HFFc6 (cell line): ENCODE measurements at regions not wholly inside any gene's neighbourhood (a gene's known extent, or its start where the extent isn't known, plus 50 kb on each side); places are given as distances from the start of the nearest gene placed in this dataset.
"Not testable (repeated sequence)": the region's sequence is repeated elsewhere in the genome, so short reads cannot be mapped to it uniquely, and the experiment has no call there.

Source experiments
- DNase-seq: peaks from one replicate; pipeline ENCODE4 v3.0.0-alpha.2; 2018
- H3K27ac Mint-ChIP-seq: 2 replicates; pipeline ENCODE4 v1.8.0; 2020; ENCODE audit warnings: mild to moderate bottlenecking, mixed read lengths
- H3K27me3 Mint-ChIP-seq: 2 replicates; pipeline ENCODE4 v1.8.0; 2021; ENCODE audit warnings: mild to moderate bottlenecking, moderate library complexity, mixed read lengths; ENCODE audit not compliant: insufficient read depth
- H3K36me3 Mint-ChIP-seq: 2 replicates; pipeline ENCODE4 v1.8.0; 2021; ENCODE audit warnings: low read depth, mixed read lengths
- H3K4me1 Mint-ChIP-seq: 2 replicates; pipeline ENCODE4 v1.8.0; 2020; ENCODE audit warnings: low read depth, mixed read lengths
- H3K4me3 Mint-ChIP-seq: 2 replicates; pipeline ENCODE4 v1.8.0; 2020; ENCODE audit warnings: mild to moderate bottlenecking, moderate library complexity, mixed read lengths
- H3K9me3 Mint-ChIP-seq: 2 replicates; pipeline ENCODE4 v1.8.0; 2020; ENCODE audit warnings: mild to moderate bottlenecking, mixed read lengths
- CTCF ChIP-seq: fragments of 200-600 bp; sonication (generic); IDR thresholded peaks from 2 replicates; pipeline ENCODE4 v1.5.0; 2021; ENCODE audit warnings: antibody characterized with exemption, mild to moderate bottlenecking

- TF ChIP-seq CTCF = no peak
- H3K27me3 Mint-ChIP-seq = peaks cover 10% of the 10 kb centered on the region
- DNase-seq = no peak
- H3K4me3 Mint-ChIP-seq = no peak overlapping the region
- peaks cover 10% of the 10 kb centered on the region for H3K9me3 Mint-ChIP-seq
- H3K36me3 Mint-ChIP-seq = no peaks in the 10 kb centered on the region
- no peaks in the 10 kb centered on the region for H3K4me1 Mint-ChIP-seq
- no peak overlapping the region for H3K27ac Mint-ChIP-seq
Measured at GRCh38 chr16:55019419-55020131, 88.9 kb downstream of the IRX5 start.

GRCh38 chr16:55021595-55022475, 91.2 kb downstream of the IRX5 start:
- H3K36me3 Mint-ChIP-seq = no peaks in the 10 kb centered on the region
- H3K4me1 Mint-ChIP-seq = no peaks in the 10 kb centered on the region
- no peak overlapping the region for H3K27ac Mint-ChIP-seq
- peak; percentile 7 for DNase-seq
- peaks cover 10% of the 10 kb centered on the region for H3K9me3 Mint-ChIP-seq
- H3K4me3 Mint-ChIP-seq = no peak overlapping the region
- peaks cover 8% of the 10 kb centered on the region for H3K27me3 Mint-ChIP-seq
- peak; percentile 42; the same call in 1 of the 2 replicates for TF ChIP-seq CTCF

GRCh38 chr16:55027260-55027659, 96.6 kb downstream of the IRX5 start:
- H3K9me3 Mint-ChIP-seq, H3K27ac Mint-ChIP-seq, H3K27me3 Mint-ChIP-seq, H3K4me1 Mint-ChIP-seq, H3K4me3 Mint-ChIP-seq, DNase-seq, H3K36me3 Mint-ChIP-seq: not testable (repeated sequence)

- Mint-ChIP-seq H3K9me3 (no peaks in the 10 kb centered on the region; the same call in 1 of the 2 replicates), H3K27me3 (peaks cover 2% of the 10 kb centered on the region)
- DNase-seq = no peak
Measured at GRCh38 chr16:55029509-55029908, 98.8 kb downstream of the IRX5 start.

GRCh38 chr16:55030944-55031343, 100.3 kb downstream of the IRX5 start:
- Mint-ChIP-seq H3K4me3 (no peak overlapping the region), H3K9me3 (no peaks in the 10 kb centered on the region; the same call in 1 of the 2 replicates)
- TF ChIP-seq CTCF = no peak

More at GRCh38 chr16:55029509-55029908, 98.8 kb downstream of the IRX5 start:
- Mint-ChIP-seq H3K36me3 (no peaks in the 10 kb centered on the region), H3K4me3 (no peak overlapping the region), H3K4me1 (no peaks in the 10 kb centered on the region), H3K27ac (no peak overlapping the region)
- no peak for TF ChIP-seq CTCF

GRCh38 chr16:55031481-55031880, 100.8 kb downstream of the IRX5 start:
- Mint-ChIP-seq H3K27me3 (peaks cover 4% of the 10 kb centered on the region), H3K27ac (no peak overlapping the region), H3K4me3 (no peak overlapping the region), H3K36me3 (no peaks in the 10 kb centered on the region), H3K4me1 (no peaks in the 10 kb centered on the region), H3K9me3 (no peaks in the 10 kb centered on the region; the same call in 1 of the 2 replicates)
- DNase-seq = no peak
- no peak for TF ChIP-seq CTCF

More at GRCh38 chr16:55030944-55031343, 100.3 kb downstream of the IRX5 start:
- Mint-ChIP-seq H3K36me3 (no peaks in the 10 kb centered on the region), H3K27ac (no peak overlapping the region), H3K27me3 (peaks cover 6% of the 10 kb centered on the region), H3K4me1 (no peaks in the 10 kb centered on the region)
- DNase-seq = no peak
